GM23338 (cell line): ENCODE measurements at regions not wholly inside any gene's neighbourhood (a gene's known extent, or its start where the extent isn't known, plus 50 kb on each side); places are given as distances from the start of the nearest gene placed in this dataset.
A peak's percentile ranks its signal among the peaks of the same experiment; 100 is the strongest.

Experiments
- ATAC-seq: fragments of 200-7000 bp; cut with Tn5 transposase; 3 replicates; pipeline ENCODE4 v1.9.1; 2020
- DNase-seq: peaks from one replicate; pipeline ENCODE4 v3.0.0-alpha.2; 2015; ENCODE audit warnings: low spot score
- H2AFZ ChIP-seq: fragments of 200-600 bp; sonication (generic); 2 replicates; pipeline ENCODE4 v1.8.0; 2016; ENCODE audit warnings: antibody characterized with exemption, mild to moderate bottlenecking, moderate library complexity
- H3F3A ChIP-seq: fragments of 200-600 bp; sonication (generic); replicated peaks from 2 replicates; pipeline ENCODE4 v1.8.0; 2017; ENCODE audit warnings: antibody characterized with exemption, mixed run types, low read depth
- H3K27ac ChIP-seq: fragments of 200-600 bp; sonication (generic); 2 replicates; pipeline ENCODE4 v1.6.1; 2016; ENCODE audit warnings: low read depth
- H3K27me3 ChIP-seq: fragments of 200-600 bp; sonication (generic); 2 replicates; pipeline ENCODE4 v1.8.0; 2016; ENCODE audit warnings: mild to moderate bottlenecking, mixed run types, moderate library complexity; ENCODE audit not compliant: insufficient read depth
- H3K36me3 ChIP-seq: fragments of 200-600 bp; sonication (generic); 2 replicates; pipeline ENCODE4 v1.8.0; 2016; ENCODE audit warnings: mild to moderate bottlenecking; ENCODE audit not compliant: insufficient read depth
- H3K4me1 ChIP-seq: fragments of 200-600 bp; sonication (generic); 2 replicates; pipeline ENCODE4 v1.8.0; 2016; ENCODE audit warnings: mild to moderate bottlenecking, moderate library complexity; ENCODE audit not compliant: insufficient read depth
- H3K4me2 ChIP-seq: fragments of 200-600 bp; sonication (generic); 2 replicates; pipeline ENCODE4 v1.7.1; 2017; ENCODE audit warnings: mixed run types
- H3K4me3 ChIP-seq: fragments of 200-600 bp; sonication (generic); 2 replicates; pipeline ENCODE4 v1.6.1; 2016; ENCODE audit warnings: mixed run types
- H3K79me2 ChIP-seq: fragments of 200-600 bp; sonication (generic); replicated peaks from 2 replicates; pipeline ENCODE4 v1.8.0; 2017; ENCODE audit warnings: mild to moderate bottlenecking; ENCODE audit not compliant: insufficient read depth
- H3K9me2 ChIP-seq: fragments of 200-600 bp; sonication (generic); 2 replicates; pipeline ENCODE4 v1.8.0; 2017; ENCODE audit not compliant: insufficient read depth
- H4K20me1 ChIP-seq: fragments of 200-600 bp; sonication (generic); replicated peaks from 2 replicates; pipeline ENCODE4 v1.8.0; 2017; ENCODE audit warnings: mild to moderate bottlenecking; ENCODE audit not compliant: insufficient read depth
- H3K27ac Mint-ChIP-seq: 2 replicates; pipeline ENCODE4 v1.8.0; 2020; ENCODE audit warnings: inconsistent platforms, mild to moderate bottlenecking, moderate library complexity, mixed read lengths
- H3K27me3 Mint-ChIP-seq: 3 replicates; pipeline ENCODE4 v1.8.0; 2022; ENCODE audit warnings: low read depth, mild to moderate bottlenecking, moderate library complexity, mixed read lengths, inconsistent platforms; ENCODE audit not compliant: insufficient read depth, poor library complexity
- H3K36me3 Mint-ChIP-seq: 3 replicates; pipeline ENCODE4 v1.8.0; 2021; ENCODE audit warnings: low read depth, mild to moderate bottlenecking, inconsistent platforms, moderate library complexity, mixed read lengths
- H3K4me1 Mint-ChIP-seq: 3 replicates; pipeline ENCODE4 v1.8.0; 2020; ENCODE audit warnings: mild to moderate bottlenecking, inconsistent platforms, mixed read lengths
- H3K4me3 Mint-ChIP-seq: 3 replicates; pipeline ENCODE4 v1.8.0; 2021; ENCODE audit warnings: moderate library complexity, mild to moderate bottlenecking, inconsistent platforms, mixed read lengths
- H3K9me3 Mint-ChIP-seq: 3 replicates; pipeline ENCODE4 v1.8.0; 2020; ENCODE audit warnings: moderate library complexity, mild to moderate bottlenecking, inconsistent platforms, mixed read lengths
- CREB1 ChIP-seq: fragments of 250-450 bp; sonication (Bioruptor Pico); IDR thresholded peaks from 2 replicates; pipeline ENCODE4 v1.5.0; 2020; ENCODE audit warnings: low read depth, mild to moderate bottlenecking, moderate library complexity
- CTCF ChIP-seq, 2 experiments: fragments of 200-600 bp in 1 of 2; sonication (generic) in 1 of 2; conservative IDR thresholded peaks; 2 replicates each; pipeline versions ENCODE4 v1.5.1 to v1.6.1; 2016 to 2017; ENCODE audit warnings: antibody characterized with exemption in 2 of 2, low read depth in 2 of 2, mild to moderate bottlenecking in 2 of 2, moderate library complexity in 1 of 2
- ETS1 ChIP-seq: IDR thresholded peaks from 2 replicates; pipeline ENCODE4 v1.6.1; 2016; ENCODE audit warnings: antibody characterized with exemption
- EZH2 ChIP-seq: fragments of 200-600 bp; sonication (generic); IDR thresholded peaks from one replicate; pipeline ENCODE4 v1.8.0; 2017; ENCODE audit warnings: antibody characterized with exemption, mild to moderate bottlenecking, low read depth; ENCODE audit not compliant: unreplicated experiment
- JUNB ChIP-seq: IDR thresholded peaks from one replicate; pipeline ENCODE4 v1.6.1; 2016; ENCODE audit warnings: antibody characterized with exemption; ENCODE audit not compliant: unreplicated experiment
- NANOG ChIP-seq: IDR thresholded peaks from 2 replicates; pipeline ENCODE4 v1.6.1; 2016; ENCODE audit warnings: antibody characterized with exemption, borderline replicate concordance
- POLR2AphosphoS5 ChIP-seq: IDR thresholded peaks from 2 replicates; pipeline ENCODE4 v1.6.1; 2016; ENCODE audit warnings: antibody characterized with exemption, low read depth
- STAT1 ChIP-seq: IDR thresholded peaks from one replicate; pipeline ENCODE4 v1.6.1; 2016; ENCODE audit warnings: antibody characterized with exemption; ENCODE audit not compliant: unreplicated experiment
- ZNF114 ChIP-seq: fragments of 250-450 bp; sonication (Bioruptor Pico); IDR thresholded peaks from 2 replicates; pipeline ENCODE4 v1.5.0; 2020; ENCODE audit warnings: mild to moderate bottlenecking, moderate library complexity

- H3K79me2 ChIP-seq: no peaks in the 10 kb centered on the region
Measured at GRCh38 chr5:105922080-105922479, 1748.7 kb downstream of the EFNA5 start.

GRCh38 chr5:105917189-105917588 is 1753.5 kb downstream of the EFNA5 start:
- Mint-ChIP-seq H3K27ac (no peak overlapping the region), H3K27me3 (peaks cover 2% of the 10 kb centered on the region), H3K36me3 (no peaks in the 10 kb centered on the region; the same call in 2 of the 3 replicates), H3K9me3 (no peaks in the 10 kb centered on the region), H3K4me1 (no peaks in the 10 kb centered on the region), H3K4me3 (no peak overlapping the region)
- H4K20me1 ChIP-seq: no peaks in the 10 kb centered on the region
- no peak overlapping the region for H3K4me2 ChIP-seq
- H3K27ac ChIP-seq: no peak overlapping the region
- no peak overlapping the region for H3K4me3 ChIP-seq
- peak overlapping the region; percentile 34; the same call in 1 of the 2 replicates for H2AFZ ChIP-seq
- ATAC-seq: no peak
- TF ChIP-seq POLR2AphosphoS5 (no peak), CREB1 (no peak), CTCF (conservative IDR thresholded peaks at IDR 0.05; ENCODE audit: low read depth in 2 of 2) (no peak), ZNF114 (CRISPR knock-in tag) (no peak), NANOG (no peak)
- H3K36me3 ChIP-seq: no peaks in the 10 kb centered on the region
- no peaks in the 10 kb centered on the region for H3K79me2 ChIP-seq
- no peaks in the 10 kb centered on the region for H3K4me1 ChIP-seq
- DNase-seq: no peak
- no peaks in the 10 kb centered on the region for H3K27me3 ChIP-seq
- H3K9me2 ChIP-seq: no peaks in the 10 kb centered on the region
- H3F3A ChIP-seq: no peaks in the 10 kb centered on the region

More at GRCh38 chr5:105922080-105922479, 1748.7 kb downstream of the EFNA5 start:
- H3K4me2 ChIP-seq: no peak overlapping the region
- H3K27me3 ChIP-seq: no peaks in the 10 kb centered on the region
- no peaks in the 10 kb centered on the region for H3K36me3 ChIP-seq
- no peaks in the 10 kb centered on the region for H4K20me1 ChIP-seq
- ATAC-seq: no peak
- H3K9me3 Mint-ChIP-seq: no peaks in the 10 kb centered on the region
- H3K9me2 ChIP-seq: no peaks in the 10 kb centered on the region
- no peak overlapping the region for H3K4me3 ChIP-seq
- no peak overlapping the region for H3K27ac Mint-ChIP-seq
- no peaks in the 10 kb centered on the region for H3K4me1 Mint-ChIP-seq
- no peaks in the 10 kb centered on the region for H3F3A ChIP-seq
- H3K4me3 Mint-ChIP-seq: no peak overlapping the region
- H3K4me1 ChIP-seq: no peaks in the 10 kb centered on the region
- no peaks in the 10 kb centered on the region; the same call in 2 of the 3 replicates for H3K36me3 Mint-ChIP-seq
- TF ChIP-seq ETS1: no peak
- no peak for TF ChIP-seq NANOG
- TF ChIP-seq EZH2: no peak
- no peak for TF ChIP-seq POLR2AphosphoS5
- no peak for TF ChIP-seq CTCF (conservative IDR thresholded peaks at IDR 0.05; ENCODE audit: low read depth in 2 of 2)
- TF ChIP-seq JUNB: no peak
- no peak for TF ChIP-seq CREB1
- no peak for TF ChIP-seq STAT1
- H2AFZ ChIP-seq: no peak overlapping the region
- DNase-seq: no peak
- no peak overlapping the region for H3K27ac ChIP-seq
- peaks cover 2% of the 10 kb centered on the region for H3K27me3 Mint-ChIP-seq
